GM06990 (cell line): ENCODE measurements at regions not wholly inside any gene's neighbourhood (a gene's known extent, or its start where the extent isn't known, plus 50 kb on each side); places are given as distances from the start of the nearest gene placed in this dataset.

ENCODE experiments used
- DNase-seq: peaks from one replicate; pipeline ENCODE4 v3.0.0-alpha.2; 2011; ENCODE audit not compliant: insufficient read length; ENCODE audit errors: extremely low read depth
- H3K27me3 ChIP-seq: replicated peaks from 2 replicates; pipeline ENCODE4 v1.6.0; 2011; ENCODE audit warnings: low read length; ENCODE audit not compliant: control insufficient read depth, insufficient read depth
- H3K36me3 ChIP-seq: 2 replicates; pipeline ENCODE4 v1.5.1; 2011; ENCODE audit warnings: low read length; ENCODE audit not compliant: control insufficient read depth, insufficient read depth
- H3K4me3 ChIP-seq: replicated peaks from 2 replicates; pipeline ENCODE4 v1.5.1; 2011; ENCODE audit warnings: low read depth, mild to moderate bottlenecking, control low read depth, low read length
- TF ChIP-seq, protein P1 (sequence below): IDR thresholded peaks from 2 replicates; pipeline ENCODE4 v1.5.1; 2011; ENCODE audit warnings: low read length, control low read depth, mild to moderate bottlenecking, inconsistent platforms; ENCODE audit not compliant: insufficient read depth, poor library complexity, severe bottlenecking

DNA sequence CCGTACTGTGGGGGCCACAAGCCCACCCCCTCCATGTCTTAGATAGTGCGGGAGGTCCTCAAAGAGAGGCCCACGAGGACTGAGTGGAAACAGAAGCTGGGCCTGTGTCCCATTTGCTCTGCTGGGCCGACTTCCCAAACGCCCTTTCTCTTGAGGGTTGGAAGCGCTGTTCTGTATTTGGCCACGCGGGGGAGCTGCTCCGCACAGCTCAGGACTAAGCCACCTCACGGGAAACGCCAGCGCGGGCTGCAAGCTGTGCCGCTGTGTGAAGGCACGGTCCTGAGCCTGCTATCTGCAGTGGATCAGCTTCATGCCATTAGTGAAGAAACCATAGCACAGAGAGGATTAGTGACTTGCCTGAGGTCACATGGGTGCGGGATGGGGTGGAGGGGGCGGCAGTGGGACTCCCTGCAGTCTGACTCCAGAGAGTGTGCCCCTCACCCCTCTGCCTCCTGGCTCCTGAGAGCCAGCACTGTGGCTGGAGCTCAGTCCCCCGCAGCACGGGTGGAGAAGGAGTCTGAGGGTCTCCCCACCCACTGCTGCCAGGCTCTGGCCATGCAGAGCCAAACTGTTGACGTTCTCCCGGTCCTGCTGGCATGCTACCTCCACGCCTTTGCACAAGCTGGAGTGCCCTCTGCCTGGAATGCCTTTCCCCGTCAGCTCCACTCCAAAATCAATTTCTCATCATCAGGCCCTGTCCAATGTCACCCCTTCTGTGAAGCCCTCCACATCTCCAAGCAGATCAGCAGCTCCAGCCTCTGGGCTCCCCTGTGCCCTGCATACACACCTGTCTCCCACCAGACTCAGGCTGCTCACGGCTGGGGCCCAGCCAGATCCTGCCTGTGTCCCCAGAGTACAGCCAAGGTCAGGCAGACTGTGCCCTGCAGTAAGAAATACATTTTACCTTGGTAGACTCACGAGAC, 51.5 kb upstream of the LRRC32 start:
- Histone ChIP-seq H3K36me3 (no peaks in the 10 kb centered on the region), H3K27me3 (no peaks in the 10 kb centered on the region), H3K4me3 (no peak overlapping the region)
- DNase-seq = peak; percentile 46
- TF ChIP-seq, protein P1, sequence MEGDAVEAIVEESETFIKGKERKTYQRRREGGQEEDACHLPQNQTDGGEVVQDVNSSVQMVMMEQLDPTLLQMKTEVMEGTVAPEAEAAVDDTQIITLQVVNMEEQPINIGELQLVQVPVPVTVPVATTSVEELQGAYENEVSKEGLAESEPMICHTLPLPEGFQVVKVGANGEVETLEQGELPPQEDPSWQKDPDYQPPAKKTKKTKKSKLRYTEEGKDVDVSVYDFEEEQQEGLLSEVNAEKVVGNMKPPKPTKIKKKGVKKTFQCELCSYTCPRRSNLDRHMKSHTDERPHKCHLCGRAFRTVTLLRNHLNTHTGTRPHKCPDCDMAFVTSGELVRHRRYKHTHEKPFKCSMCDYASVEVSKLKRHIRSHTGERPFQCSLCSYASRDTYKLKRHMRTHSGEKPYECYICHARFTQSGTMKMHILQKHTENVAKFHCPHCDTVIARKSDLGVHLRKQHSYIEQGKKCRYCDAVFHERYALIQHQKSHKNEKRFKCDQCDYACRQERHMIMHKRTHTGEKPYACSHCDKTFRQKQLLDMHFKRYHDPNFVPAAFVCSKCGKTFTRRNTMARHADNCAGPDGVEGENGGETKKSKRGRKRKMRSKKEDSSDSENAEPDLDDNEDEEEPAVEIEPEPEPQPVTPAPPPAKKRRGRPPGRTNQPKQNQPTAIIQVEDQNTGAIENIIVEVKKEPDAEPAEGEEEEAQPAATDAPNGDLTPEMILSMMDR = peak; percentile 95

DNA sequence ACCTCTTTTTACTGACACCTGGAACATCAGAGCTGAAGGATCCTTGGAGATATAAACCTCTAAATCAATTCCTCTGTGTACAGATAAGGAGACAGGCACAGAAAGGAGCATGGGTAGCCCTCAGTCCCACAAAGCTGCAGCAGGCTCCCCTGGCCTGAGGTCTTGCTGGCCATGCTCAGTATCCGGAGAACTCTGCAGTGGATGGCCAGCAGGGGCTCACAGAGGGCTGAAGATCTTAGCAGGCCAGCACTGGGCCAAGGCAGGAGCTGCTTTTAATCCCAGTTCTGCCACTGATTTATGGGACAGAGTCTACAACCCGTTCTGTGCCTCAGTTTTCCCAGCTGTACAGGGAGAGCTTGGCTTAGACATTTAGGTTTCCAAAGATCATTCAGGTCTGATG, 52.6 kb upstream of the LRRC32 start:
- TF ChIP-seq, protein P1 = no peak

DNA sequence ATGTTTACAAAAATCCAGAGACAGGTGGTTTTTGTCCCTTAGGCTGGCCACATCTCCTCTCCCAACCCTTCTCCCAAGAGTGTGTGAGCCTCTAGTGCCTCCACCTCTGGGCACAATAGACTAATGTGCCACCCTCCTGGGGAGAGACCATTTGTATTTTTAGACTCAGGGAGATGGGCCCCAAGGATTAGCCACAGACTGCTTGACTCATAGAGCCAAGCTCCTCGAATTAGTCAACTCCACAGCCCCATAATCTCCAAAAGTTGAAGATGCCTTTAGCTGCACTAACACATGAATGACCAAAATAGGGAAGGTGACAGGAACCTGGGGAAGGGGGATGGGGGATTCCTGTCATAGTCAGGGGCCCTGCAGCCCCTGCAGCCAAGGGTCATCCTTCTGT, 53.0 kb upstream of the LRRC32 start:
- Histone ChIP-seq H3K4me3 (no peak overlapping the region), H3K27me3 (0 out of 2 replicates have a peak, but pooled peaks cover 1% of the 10 kb centered on the region), H3K36me3 (no peaks in the 10 kb centered on the region)
- TF ChIP-seq, protein P1 = no peak
- no peak for DNase-seq

More for the DNA sequence above, 52.6 kb upstream of the LRRC32 start:
- no peak overlapping the region for H3K4me3 ChIP-seq
- 0 out of 2 replicates have a peak, but pooled peaks cover 1% of the 10 kb centered on the region for H3K27me3 ChIP-seq
- DNase-seq = no peak
- H3K36me3 ChIP-seq = no peaks in the 10 kb centered on the region

DNA sequence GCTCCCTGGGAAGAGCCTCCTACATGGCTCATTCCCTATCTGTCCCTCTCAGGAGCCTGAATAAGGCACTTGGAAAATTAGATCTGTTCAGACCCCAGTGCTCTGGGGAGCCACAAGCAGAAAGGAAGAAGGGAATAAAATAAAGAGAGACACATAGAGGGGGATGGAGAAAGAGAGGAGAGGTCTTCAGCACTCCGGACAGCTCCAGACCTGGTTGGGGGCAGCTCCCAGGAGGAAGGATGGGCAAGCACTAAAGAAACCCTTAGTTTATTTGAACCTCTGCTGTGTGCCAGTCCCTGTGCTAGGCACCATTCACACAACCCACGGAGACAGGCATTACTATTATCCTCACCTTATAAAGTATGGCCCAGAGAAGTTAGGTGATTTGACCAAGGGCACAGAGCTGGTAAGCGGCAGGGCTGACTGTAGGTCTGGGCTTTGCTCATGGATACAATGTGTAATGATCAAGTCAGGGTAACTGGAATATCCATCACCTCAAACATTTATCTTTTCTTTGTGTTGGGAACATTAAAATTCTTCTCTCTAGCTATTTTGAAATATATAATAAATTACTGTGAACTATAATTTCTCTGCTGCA, 53.7 kb upstream of the LRRC32 start:
- H3K36me3 ChIP-seq = no peaks in the 10 kb centered on the region
- H3K27me3 ChIP-seq = peaks cover 2% of the 10 kb centered on the region
- TF ChIP-seq, protein P1 = no peak
- DNase-seq = no peak
- no peak overlapping the region for H3K4me3 ChIP-seq

DNA sequence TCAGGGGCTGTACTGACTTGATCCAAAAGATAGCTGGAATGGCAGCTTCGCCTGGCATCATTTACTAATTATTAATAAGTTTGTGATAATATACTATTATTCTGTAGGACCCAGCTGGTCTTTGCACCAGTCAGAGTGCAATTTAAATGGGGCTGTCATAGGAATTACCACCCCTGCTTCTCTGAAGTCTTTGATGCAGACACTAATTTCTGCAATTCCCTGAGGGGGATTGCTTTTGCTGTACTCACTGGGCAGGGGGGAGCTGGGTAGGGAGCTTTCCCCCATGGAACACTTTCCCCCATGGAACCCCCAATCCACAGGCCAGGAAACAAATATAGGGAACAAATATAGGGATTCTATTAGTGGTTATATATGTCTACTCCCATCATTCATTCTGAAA, 54.9 kb upstream of the TSKU start:
- peaks cover 7% of the 10 kb centered on the region for H3K27me3 ChIP-seq
- no peak for DNase-seq
- no peak overlapping the region for H3K4me3 ChIP-seq
- TF ChIP-seq, protein P1 = no peak
- no peaks in the 10 kb centered on the region for H3K36me3 ChIP-seq
